HG02571 (cell line): ENCODE measurements at regions not wholly inside any gene's neighbourhood (a gene's known extent, or its start where the extent isn't known, plus 50 kb on each side); places are given as distances from the start of the nearest gene placed in this dataset.

ENCODE experiments used
- ATAC-seq: cut with Tn5 transposase; IDR thresholded peaks from one replicate; pipeline ENCODE4 v1.9.1; 2021; ENCODE audit warnings: mild to moderate bottlenecking, moderate library complexity; ENCODE audit not compliant: unreplicated experiment

GRCh38 chr4:100809506-100809905 lies 291.7 kb upstream of the EMCN start:
- ATAC-seq: no peak

DNA sequence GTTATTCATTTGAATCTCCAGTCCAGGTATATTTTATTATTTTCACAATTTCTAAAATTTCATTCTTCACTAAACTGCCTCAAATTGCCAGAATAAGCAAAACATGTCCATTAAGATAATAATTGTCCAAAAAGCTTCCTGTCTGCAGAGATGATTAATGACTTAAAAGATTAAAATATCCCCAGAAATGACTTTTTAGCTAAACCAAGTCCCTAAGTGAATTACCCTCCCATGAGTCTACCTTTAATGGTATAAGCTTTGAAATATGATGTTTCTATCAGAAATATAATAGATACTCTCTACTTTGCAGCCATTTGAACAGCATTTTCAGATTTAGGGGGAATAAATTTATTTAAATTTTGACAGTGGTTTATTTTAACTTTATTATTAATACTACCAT lies 289.2 kb upstream of the EMCN start:
- no peak for ATAC-seq

GRCh38 chr4:100805538-100805937 lies 287.7 kb upstream of the EMCN start:
- no peak for ATAC-seq

GRCh38 chr4:100804576-100805360 lies 286.9 kb upstream of the EMCN start:
- ATAC-seq: no peak

DNA sequence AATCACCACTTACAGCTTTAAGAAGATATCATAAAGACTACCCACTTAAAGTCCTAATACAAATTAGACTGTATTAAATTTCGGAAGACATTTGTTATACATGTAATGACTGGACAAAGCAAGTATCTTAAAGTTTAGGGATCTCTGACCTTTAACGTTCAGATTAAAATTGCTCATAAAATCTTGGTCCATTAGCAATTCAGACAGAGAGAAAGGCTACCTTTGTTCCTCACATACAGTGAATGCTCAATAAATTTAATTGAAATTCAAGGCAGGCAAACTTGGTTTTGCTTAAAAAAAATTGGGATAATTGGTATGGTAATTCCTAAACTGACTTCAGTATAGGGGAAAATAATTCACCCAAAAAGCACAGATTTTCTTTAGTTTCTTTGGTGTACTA lies 285.9 kb upstream of the EMCN start:
- no peak for ATAC-seq

DNA sequence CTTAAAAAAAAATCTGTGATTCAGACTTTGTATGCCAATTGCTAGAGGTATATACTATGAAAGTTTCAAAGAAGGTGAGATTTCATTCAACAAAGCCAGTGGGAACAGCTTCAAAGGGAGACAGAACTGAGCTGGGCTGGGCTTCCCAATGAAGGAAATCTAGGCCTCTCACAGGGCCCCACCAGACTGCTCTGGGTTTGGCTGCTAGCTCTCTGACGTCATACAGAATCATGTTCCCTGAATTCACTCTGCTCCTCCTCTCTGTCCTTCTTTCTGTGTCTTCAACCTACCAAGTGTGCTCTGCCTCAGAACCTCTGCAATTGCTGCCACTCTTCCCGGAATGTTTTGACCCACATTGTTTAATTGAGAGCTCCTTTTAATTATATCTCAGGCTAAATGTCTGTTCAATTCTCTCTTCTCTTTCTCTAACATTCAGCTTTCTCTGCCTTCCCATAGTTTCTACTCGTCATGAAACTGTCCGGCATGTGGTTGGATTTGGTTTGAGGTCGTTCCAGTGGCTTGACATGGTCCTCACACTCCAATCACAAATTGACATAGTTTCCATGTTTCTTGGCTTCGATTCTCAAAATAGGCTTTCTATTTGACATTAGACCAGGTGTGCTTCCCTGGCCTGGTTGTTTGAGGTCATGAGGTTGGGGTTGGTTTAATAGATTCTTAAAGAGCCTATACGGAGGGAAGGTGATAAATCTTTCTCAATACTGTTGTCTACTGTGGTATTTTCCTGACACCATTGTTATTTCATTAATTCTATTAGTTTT lies 282.1 kb upstream of the EMCN start:
- no peak for ATAC-seq

- no peak for ATAC-seq
These were observed 280.0 kb upstream of the EMCN start for GRCh38 chr4:100797791-100798190.

GRCh38 chr4:100797356-100797755 lies 279.5 kb upstream of the EMCN start:
- no peak for ATAC-seq

GRCh38 chr4:100796332-100796731 lies 278.5 kb upstream of the EMCN start:
- ATAC-seq: no peak

GRCh38 chr4:100795581-100795980 lies 277.8 kb upstream of the EMCN start:
- no peak for ATAC-seq

GRCh38 chr4:100790836-100791615 lies 273.2 kb upstream of the EMCN start:
- no peak for ATAC-seq

- no peak for ATAC-seq
These were observed 272.2 kb upstream of the EMCN start for GRCh38 chr4:100789991-100790390.

DNA sequence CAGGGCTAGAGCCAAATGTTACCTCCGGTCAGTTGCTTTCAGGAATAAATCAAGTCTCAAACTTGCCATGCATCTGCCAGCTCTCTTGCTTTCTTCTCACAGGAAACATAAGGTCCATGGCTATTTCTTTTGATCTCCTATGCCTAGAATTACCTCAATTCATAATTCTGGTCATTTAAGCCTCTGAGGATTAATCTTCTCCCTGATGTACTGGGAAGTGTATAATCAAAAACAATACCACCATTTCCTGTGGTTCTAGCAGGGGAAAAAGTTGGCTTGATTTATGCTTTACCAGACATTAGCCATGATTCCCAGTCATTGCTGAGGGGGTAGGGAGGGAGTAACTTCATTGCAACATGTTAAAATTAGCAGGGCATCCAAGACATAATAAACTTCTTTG lies 268.7 kb upstream of the EMCN start:
- ATAC-seq: no peak

DNA sequence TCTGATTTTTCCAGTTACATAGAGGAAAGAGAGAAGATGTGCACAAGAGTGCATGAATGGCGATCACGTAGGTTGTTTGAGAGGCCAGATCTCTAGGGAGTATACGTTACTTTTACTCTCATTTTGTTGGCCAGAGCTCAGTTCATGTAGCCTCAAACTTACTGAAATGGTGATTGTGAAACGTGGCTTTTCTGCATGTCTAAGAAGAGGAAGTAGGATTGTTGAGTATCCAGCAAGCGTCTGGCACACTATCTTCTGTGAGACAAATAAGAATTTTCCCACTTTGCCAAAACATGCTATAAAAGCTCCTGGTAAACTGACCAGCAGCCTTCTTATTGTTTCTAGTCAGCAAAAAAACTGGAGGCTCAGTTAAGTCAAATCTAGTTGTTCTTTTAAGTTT lies 264.5 kb upstream of the EMCN start:
- no peak for ATAC-seq

- no peak for ATAC-seq
These were observed 263.6 kb upstream of the EMCN start for GRCh38 chr4:100781435-100781834.

- no peak for ATAC-seq
These were observed 262.3 kb upstream of the EMCN start for GRCh38 chr4:100780126-100780525.

DNA sequence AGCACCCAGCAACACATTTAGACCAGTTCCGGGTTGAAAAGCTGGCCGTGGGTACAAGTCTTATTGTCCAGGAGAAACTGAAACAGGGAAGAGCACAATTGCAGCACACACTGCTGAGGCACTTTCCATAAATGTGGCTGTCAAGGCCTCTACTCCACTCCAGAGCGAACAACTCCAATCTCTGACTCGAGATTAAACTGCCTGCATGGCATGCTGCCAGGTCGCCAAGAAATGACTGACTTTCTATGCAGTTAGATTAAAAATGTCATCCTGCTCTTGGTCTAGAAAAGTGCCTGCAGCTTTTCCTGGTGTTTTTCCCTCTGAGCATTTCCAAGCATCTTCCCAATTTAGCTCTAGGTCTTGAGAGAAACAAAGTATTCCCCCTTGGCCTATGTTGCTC lies 260.6 kb upstream of the EMCN start:
- ATAC-seq: no peak

GRCh38 chr4:100762738-100763137 lies 244.9 kb upstream of the EMCN start:
- no peak for ATAC-seq

- ATAC-seq: no peak
These were observed 236.9 kb upstream of the EMCN start for GRCh38 chr4:100754751-100755150.

DNA sequence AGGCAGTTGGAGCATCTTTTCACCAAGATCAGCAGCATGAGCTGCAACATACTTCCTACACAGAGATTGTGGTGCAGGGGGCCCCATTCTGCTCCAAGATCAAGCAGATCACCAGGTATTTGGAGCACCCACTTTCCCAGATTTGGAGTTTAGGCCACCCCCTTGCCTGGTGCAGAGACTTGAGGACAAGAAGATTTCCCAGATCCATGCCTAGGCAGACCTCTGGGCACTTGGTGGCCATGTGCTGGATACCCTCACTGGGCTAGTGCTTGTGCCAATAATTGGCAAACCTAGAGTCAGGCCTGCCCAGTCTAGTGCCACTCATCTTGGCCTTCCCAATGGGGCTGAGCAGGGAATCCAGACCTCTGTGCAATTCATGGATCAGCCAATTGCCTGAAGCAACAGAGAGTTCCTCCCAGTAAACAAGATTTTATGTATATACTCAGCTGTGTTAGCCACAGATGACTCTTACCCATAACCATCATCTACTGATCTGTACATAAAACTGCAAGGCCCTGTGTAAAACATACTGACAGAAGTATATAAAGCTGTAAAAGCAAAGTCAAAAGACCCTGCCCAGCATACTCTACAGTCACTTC lies 228.4 kb upstream of the EMCN start:
- no peak for ATAC-seq

DNA sequence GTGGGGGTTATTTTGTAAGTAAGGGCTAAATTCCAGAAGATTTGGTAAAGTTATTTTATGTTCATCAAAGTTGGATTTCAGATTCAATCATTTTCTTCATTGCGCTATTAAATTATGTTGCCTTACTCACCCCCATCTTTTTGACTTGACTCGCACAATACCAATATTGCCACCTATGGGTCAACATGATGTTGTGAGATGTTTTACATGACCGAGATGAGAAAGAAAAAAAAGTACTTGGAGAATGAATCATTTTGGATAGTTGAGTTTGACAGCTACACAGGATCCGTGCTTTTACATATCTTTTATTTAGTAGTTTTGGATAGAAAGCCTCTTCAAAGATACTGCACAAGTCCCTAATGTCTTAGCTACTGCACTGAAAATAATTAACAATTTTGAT lies 224.2 kb upstream of the EMCN start:
- ATAC-seq: no peak
